ENCODE measurements at regions not wholly inside any gene's neighbourhood (a gene's known extent, or its start where the extent isn't known, plus 50 kb on each side); places are given as distances from the start of the nearest gene placed in this dataset.

GRCh38 chr20:24777746-24778145, 171.3 kb upstream of the CST7 start:
- TF ChIP-seq, protein P1, sequence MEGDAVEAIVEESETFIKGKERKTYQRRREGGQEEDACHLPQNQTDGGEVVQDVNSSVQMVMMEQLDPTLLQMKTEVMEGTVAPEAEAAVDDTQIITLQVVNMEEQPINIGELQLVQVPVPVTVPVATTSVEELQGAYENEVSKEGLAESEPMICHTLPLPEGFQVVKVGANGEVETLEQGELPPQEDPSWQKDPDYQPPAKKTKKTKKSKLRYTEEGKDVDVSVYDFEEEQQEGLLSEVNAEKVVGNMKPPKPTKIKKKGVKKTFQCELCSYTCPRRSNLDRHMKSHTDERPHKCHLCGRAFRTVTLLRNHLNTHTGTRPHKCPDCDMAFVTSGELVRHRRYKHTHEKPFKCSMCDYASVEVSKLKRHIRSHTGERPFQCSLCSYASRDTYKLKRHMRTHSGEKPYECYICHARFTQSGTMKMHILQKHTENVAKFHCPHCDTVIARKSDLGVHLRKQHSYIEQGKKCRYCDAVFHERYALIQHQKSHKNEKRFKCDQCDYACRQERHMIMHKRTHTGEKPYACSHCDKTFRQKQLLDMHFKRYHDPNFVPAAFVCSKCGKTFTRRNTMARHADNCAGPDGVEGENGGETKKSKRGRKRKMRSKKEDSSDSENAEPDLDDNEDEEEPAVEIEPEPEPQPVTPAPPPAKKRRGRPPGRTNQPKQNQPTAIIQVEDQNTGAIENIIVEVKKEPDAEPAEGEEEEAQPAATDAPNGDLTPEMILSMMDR (IDR thresholded peaks at IDR 0.05): no peak
- no peak for TF ChIP-seq POLR2A (IDR thresholded peaks at IDR 0.05)

Data from esophagus squamous epithelium (tissue), 4 donors.